Esophagus squamous epithelium (tissue), 5 donors: ENCODE measurements at regions not wholly inside any gene's neighbourhood (a gene's known extent, or its start where the extent isn't known, plus 50 kb on each side); places are given as distances from the start of the nearest gene placed in this dataset.

Experiments
- DNase-seq: peaks from one replicate; lab custom pipeline; 2025; lab: John Stamatoyannopoulos, UW
- H3K27ac ChIP-seq, 4 donors: fragments of 200-600 bp; sonication (generic); one replicate each; pipeline ENCODE4 v1.5.1; 2016 to 2019; ENCODE audit warnings: mild to moderate bottlenecking in 1 of 4
- H3K27me3 ChIP-seq, 4 donors: fragments of 200-600 bp; sonication (generic); 1 replicate in 3 of 4; 2 replicates in 1 of 4; pipeline versions ENCODE4 v1.5.1 to v1.6.0; 2017 to 2021; ENCODE audit warnings: antibody characterized with exemption in 1 of 4
- H3K36me3 ChIP-seq, 3 donors: fragments of 200-600 bp; sonication (generic); one replicate each; pipeline ENCODE4 v1.5.1; 2016 to 2019
- H3K4me1 ChIP-seq, 3 donors: fragments of 200-600 bp; sonication (generic); one replicate each; pipeline ENCODE4 v1.5.1; 2017 to 2019
- H3K4me3 ChIP-seq, 4 donors: fragments of 200-600 bp; sonication (generic); 1 replicate in 3 of 4; 2 replicates in 1 of 4; pipeline ENCODE4 v1.5.1; 2016 to 2019; ENCODE audit warnings: mild to moderate bottlenecking in 2 of 4, moderate library complexity in 1 of 4
- H3K9me3 ChIP-seq, 3 donors: fragments of 200-600 bp; sonication (generic); one replicate each; pipeline ENCODE4 v1.5.1; 2016 to 2019
- CTCF ChIP-seq, 6 experiments: fragments of 450-650 bp in 4 of 6; fragments of 200-600 bp in 2 of 6; sonication (generic) in 2 of 6; IDR thresholded peaks; one replicate each; pipeline ENCODE4 v1.5.1; 2016 to 2019; ENCODE audit warnings: antibody characterized with exemption in 6 of 6, mild to moderate bottlenecking in 4 of 6, moderate library complexity in 4 of 6
- POLR2A ChIP-seq, 4 donors: fragments of 450-650 bp; IDR thresholded peaks; one replicate each; pipeline ENCODE4 v1.6.1; 2017; ENCODE audit warnings: antibody characterized with exemption in 4 of 4, mild to moderate bottlenecking in 4 of 4, moderate library complexity in 3 of 4
- WGBS, 2 donors: methylation state at CpG; one replicate each; pipeline ENCODE4 v1.1.5; 2018; 5-methylcytosine and 5-hydroxymethylcytosine counted together
- intact Hi-C: fragments of 100-400 bp; cut with DNase I; formaldehyde crosslinking; loops from one replicate; pipeline ENCODE4 v1.15.0; 2022
- donor health status: DM: yes; HTN: yes; CAD: no.

GRCh38 chr20:60867589-60867988 lies 384.5 kb upstream of the CDH4 start:
- Histone ChIP-seq H3K27ac (no peak overlapping the region), H3K4me1 (no peaks in the 10 kb centered on the region), H3K27me3 (peaks cover 0 to 16% (median 0%) of the 10 kb centered on the region in 4 donors), H3K9me3 (no peaks in the 10 kb centered on the region), H3K36me3 (no peaks in the 10 kb centered on the region), H3K4me3 (no peak overlapping the region)
- no peak for DNase-seq
- 69 to 78% methylated on average over 3 of the region's 3 CpGs for WGBS, 2 donors
- TF ChIP-seq POLR2A (IDR thresholded peaks at IDR 0.05) (no peak), CTCF (IDR thresholded peaks at IDR 0.05) (no peak)
- intact Hi-C loops, result no loop called here

GRCh38 chr20:60868316-60868891 lies 383.7 kb upstream of the CDH4 start:
- intact Hi-C loops, result no loop called here
- no peak for TF ChIP-seq CTCF (IDR thresholded peaks at IDR 0.05)
- no peak for TF ChIP-seq POLR2A (IDR thresholded peaks at IDR 0.05)
- 74 to 75% methylated on average over 16 to 22 of the region's 22 CpGs for WGBS, 2 donors

GRCh38 chr20:60869087-60869486 lies 383.0 kb upstream of the CDH4 start:
- H3K9me3 ChIP-seq, result no peaks in the 10 kb centered on the region
- H3K4me3 ChIP-seq, result no peak overlapping the region
- no peaks in the 10 kb centered on the region for H3K36me3 ChIP-seq
- TF ChIP-seq POLR2A (IDR thresholded peaks at IDR 0.05), result no peak
- no peak for TF ChIP-seq CTCF (IDR thresholded peaks at IDR 0.05)
- no peak for DNase-seq
- intact Hi-C loops, result no loop called here
- H3K27ac ChIP-seq, result no peak overlapping the region
- WGBS, 2 donors, result 38 to 60% methylated on average over 7 to 11 of the region's 12 CpGs
- H3K4me1 ChIP-seq, result no peaks in the 10 kb centered on the region
- H3K27me3 ChIP-seq, result peaks cover 0 to 16% (median 0%) of the 10 kb centered on the region in 4 donors

More at GRCh38 chr20:60868316-60868891, 383.7 kb upstream of the CDH4 start:
- Histone ChIP-seq H3K4me1 (no peaks in the 10 kb centered on the region), H3K9me3 (no peaks in the 10 kb centered on the region), H3K27ac (no peak overlapping the region), H3K27me3 (peaks cover 0 to 16% (median 0%) of the 10 kb centered on the region in 4 donors), H3K36me3 (no peaks in the 10 kb centered on the region), H3K4me3 (no peak overlapping the region)
- no peak for DNase-seq

GRCh38 chr20:60869625-60870024 lies 382.4 kb upstream of the CDH4 start:
- 77 to 84% methylated on average over 8 to 9 of the region's 9 CpGs for WGBS, 2 donors
- no peak for DNase-seq
- intact Hi-C loops, result no loop called here
- Histone ChIP-seq H3K4me1 (no peaks in the 10 kb centered on the region), H3K27me3 (peaks cover 0 to 16% (median 0%) of the 10 kb centered on the region in 4 donors), H3K9me3 (no peaks in the 10 kb centered on the region), H3K36me3 (no peaks in the 10 kb centered on the region), H3K4me3 (no peak overlapping the region), H3K27ac (no peak overlapping the region)
- TF ChIP-seq POLR2A (IDR thresholded peaks at IDR 0.05), result no peak
- TF ChIP-seq CTCF (IDR thresholded peaks at IDR 0.05), result no peak

GRCh38 chr20:60870040-60870439 lies 382.0 kb upstream of the CDH4 start:
- no peak for TF ChIP-seq CTCF (IDR thresholded peaks at IDR 0.05)
- TF ChIP-seq POLR2A (IDR thresholded peaks at IDR 0.05), result no peak
- intact Hi-C loops, result no loop called here
- WGBS, 2 donors, result 85 to 93% methylated on average over 6 to 7 of the region's 7 CpGs
- Histone ChIP-seq H3K27me3 (peaks cover 0 to 16% (median 0%) of the 10 kb centered on the region in 4 donors), H3K9me3 (no peaks in the 10 kb centered on the region), H3K27ac (no peak overlapping the region), H3K4me3 (no peak overlapping the region), H3K4me1 (no peaks in the 10 kb centered on the region), H3K36me3 (no peaks in the 10 kb centered on the region)
- no peak for DNase-seq
